Prostate gland (tissue), 2 donors: ENCODE measurements at regions not wholly inside any gene's neighbourhood (a gene's known extent, or its start where the extent isn't known, plus 50 kb on each side); places are given as distances from the start of the nearest gene placed in this dataset.

Experiments
- CTCF ChIP-seq, 4 experiments: fragments of 200-600 bp in 2 of 4; fragments of 450-650 bp in 2 of 4; sonication (generic) in 2 of 4; IDR thresholded peaks; 1 replicate in 3 of 4; 2 replicates in 1 of 4; pipeline ENCODE4 v1.5.1; 2016 to 2019; ENCODE audit warnings: antibody characterized with exemption in 4 of 4, mild to moderate bottlenecking in 2 of 4, moderate library complexity in 2 of 4
- POLR2A ChIP-seq: fragments of 450-650 bp; IDR thresholded peaks from one replicate; pipeline ENCODE4 v1.6.1; 2016; ENCODE audit warnings: antibody characterized with exemption, mild to moderate bottlenecking
- POLR2AphosphoS5 ChIP-seq: sonication (generic); formaldehyde crosslinking; IDR thresholded peaks from one replicate; pipeline ENCODE4 v1.6.1; 2017; ENCODE audit warnings: antibody characterized with exemption

- TF ChIP-seq POLR2A (no peak), CTCF (IDR thresholded peaks at IDR 0.05) (no peak), POLR2AphosphoS5 (no peak)
Observed at GRCh38 chr16:79497606-79498350, 102.8 kb downstream of the MAF start.
